H54 (cell line): ENCODE measurements at regions not wholly inside any gene's neighbourhood (a gene's known extent, or its start where the extent isn't known, plus 50 kb on each side); places are given as distances from the start of the nearest gene placed in this dataset.

ENCODE experiments used
- DNase-seq: peaks from one replicate; pipeline ENCODE4 v3.0.0; 2011; ENCODE audit warnings: low spot score, mixed read lengths; ENCODE audit not compliant: insufficient read length
- FAIRE-seq: peaks from 3 replicates; lab custom pipeline; 2011; peaks lifted over from hg19 to GRCh38; lab: Jason Lieb, UNC
- POLR2A ChIP-seq: IDR thresholded peaks from 2 replicates; pipeline ENCODE4 v1.6.1; 2011; ENCODE audit warnings: low read depth, mild to moderate bottlenecking, low read length

DNA sequence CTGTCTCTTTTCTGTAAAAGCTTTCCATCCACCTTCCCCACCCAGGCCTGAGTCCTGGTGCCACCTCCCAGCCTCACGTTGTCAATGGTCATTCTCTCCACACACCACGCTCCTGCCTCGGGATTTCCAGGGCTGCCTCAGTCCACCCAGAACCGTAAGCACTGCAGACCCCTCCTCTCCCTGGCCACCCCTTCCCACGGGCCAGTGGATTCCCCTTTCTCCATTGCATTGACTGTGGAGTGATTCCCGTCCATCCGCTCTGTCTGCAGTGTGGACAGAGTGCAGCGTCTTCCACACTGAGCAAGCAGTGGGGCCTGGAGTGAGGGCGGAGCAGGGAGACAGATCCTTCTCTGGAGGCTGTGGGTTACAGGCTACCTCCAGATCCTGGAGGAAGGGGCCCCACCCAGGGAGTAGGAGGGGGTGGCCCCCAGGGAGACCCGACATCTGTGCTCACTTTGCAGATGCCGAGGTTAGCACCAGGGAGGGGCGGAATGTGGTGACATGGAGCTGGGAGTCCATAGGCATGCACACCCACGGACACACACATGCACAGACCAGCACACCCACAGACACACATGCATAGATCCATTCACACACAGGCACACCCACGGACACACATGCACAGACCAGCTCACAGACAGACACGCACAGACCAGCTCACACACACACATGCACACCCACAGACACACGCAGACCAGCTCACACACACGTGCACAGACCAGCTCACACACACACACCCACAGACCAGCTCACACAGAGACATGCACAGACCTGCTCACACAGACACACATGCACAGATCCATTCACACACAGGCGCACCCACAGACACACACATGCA, 109.6 kb upstream of the B3GAT1 start:
- no peak for FAIRE-seq
- TF ChIP-seq POLR2A = no peak
- no peak for DNase-seq

DNA sequence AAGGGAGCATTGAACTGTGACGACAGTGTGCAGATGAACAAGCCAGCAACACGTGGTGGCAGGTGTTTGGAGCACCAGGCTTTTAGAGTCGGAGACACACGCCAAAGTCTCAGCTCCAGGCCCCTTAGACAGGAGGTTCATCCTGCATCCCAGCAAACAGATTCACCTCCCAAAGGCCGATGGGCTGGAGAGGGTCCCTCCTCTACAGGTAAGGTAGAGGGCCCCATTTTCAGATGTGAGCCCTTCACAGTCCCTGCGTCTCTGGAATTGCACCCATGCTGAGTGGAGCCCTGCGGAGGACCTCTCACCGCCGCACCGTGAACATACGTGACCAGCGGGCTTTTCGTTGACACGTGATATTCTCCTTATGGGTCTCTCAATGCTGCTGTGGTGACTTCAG, 109.0 kb upstream of the B3GAT1 start:
- DNase-seq (no peak), FAIRE-seq (no peak)

DNA sequence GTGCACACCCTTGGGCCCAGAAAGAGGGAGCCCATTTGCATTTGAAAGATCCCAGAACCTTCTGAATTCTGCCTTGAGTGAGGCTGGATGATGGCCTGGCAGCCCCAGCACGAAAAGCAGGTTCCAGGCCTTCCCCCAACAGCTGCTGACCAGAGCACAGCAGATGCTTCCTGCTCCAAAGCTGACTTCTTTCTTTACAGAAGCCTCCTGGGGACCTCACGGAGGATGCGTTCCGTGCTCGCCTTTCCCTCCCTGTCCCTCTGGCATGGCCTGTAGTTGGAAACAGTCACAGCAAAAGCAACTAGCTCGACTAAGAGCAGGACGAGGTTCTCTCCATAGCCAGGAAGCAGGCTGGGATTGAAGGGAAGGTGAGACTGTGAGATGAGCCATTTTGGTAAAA, 107.7 kb upstream of the B3GAT1 start:
- DNase-seq (no peak), FAIRE-seq (no peak)
- no peak for TF ChIP-seq POLR2A

More for the DNA sequence above, 109.0 kb upstream of the B3GAT1 start:
- TF ChIP-seq POLR2A = no peak

DNA sequence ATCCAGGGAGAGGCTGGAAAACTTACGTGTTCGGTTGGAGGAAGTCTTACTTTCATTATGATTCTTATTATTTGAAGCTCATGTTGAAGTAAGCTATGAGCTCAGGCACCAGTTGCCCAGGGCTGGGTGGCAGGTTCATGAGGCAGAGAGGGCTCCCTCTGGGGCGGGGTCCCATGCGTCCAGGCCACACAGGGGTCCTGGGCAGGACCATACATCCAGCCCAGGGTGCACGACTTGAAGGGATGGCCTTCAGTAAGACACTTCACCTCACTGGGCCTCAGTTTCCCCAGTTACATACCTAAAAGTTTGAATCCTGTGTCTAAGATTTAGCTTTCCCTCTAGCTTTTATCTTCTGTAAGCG, 107.3 kb upstream of the B3GAT1 start:
- no peak for TF ChIP-seq POLR2A
- FAIRE-seq (no peak), DNase-seq (no peak)

DNA sequence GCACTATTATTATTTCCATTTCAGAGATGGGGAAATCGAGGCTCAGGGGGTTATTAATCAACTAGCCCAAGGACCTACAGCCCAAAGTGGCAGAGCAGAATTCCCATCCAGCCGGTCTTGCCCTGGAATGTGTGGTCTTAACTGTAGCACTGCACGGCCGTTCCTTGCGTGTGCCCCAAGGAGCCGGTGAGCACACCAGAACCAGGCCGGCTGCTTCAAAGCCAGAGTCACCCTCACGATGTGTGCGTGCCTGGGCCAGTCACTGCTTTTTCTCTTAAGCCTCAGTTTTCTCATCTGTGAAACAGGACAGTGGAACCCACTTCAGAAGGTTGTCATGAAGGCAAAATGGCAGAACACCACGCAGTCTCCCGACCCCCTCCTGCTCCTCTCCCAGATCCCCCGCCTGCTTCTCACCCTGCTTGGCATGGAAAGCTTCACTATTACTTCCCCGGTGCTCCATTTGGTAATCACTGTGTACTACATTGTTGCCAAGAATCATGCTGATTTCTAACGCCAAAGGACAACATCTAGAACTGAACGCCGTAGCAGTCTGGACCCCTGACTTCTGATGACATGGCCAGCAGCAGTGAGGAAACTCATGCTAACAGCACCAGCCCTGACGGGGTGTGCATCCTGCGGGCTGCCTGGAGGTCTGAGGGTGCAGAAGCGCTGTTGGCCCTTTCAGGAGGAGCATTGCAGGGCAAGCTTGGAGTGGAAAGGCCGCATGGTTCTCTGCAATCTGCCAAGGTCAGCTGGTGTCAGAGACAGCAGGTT, 106.8 kb upstream of the B3GAT1 start:
- TF ChIP-seq POLR2A = no peak
- no peak for FAIRE-seq
- DNase-seq = no peak

DNA sequence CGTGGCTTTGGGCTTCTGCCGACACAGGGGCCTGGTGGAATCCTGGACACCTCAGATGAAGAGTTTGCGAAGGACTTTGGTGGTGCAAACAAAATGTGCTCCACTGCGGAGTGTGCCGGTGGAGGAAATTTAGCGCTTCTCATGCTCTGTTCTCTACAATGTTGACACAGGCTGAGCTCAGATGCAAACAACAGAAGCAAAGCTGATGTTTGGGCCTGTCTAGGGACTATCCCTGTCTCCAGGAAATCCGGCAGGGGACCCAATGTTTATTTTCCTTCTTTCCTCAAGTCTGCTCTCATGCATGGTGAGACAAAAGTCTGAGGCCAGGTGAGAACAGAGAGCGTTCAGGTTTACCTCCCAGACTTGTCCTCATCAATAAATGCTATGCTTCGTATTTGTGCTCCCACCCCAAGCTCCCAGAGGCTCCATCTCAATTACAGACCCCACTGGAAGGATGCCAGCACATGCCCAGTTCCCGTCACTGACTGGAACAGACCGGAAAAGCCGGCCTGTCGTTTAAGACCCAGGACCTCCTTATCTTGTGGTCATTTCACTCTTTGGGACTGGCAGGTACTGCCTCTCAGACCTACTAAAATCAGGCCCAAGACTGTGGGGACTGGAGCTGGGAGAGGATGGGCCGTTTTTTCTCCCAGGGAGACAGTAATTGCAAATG, 105.7 kb upstream of the B3GAT1 start:
- no peak for TF ChIP-seq POLR2A
- FAIRE-seq = no peak

DNA sequence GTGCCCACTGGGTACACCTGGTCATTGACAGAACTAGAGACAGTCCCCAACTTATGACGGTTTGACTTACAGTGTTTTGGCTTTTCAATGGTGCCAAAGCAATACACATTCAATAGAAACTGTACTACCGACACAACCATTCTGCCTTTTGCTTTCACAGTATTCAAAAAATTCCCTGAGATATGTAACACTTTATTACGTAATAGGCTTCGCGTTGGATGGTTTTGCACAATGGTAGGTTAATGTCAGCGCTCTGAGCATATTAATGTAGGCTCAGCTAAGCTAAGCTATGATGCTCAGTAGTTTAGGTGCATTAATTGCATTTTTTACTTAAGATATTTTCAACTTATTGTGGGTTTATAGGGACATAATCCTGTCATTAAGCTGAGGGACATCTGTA, 105.1 kb upstream of the B3GAT1 start:
- no peak for TF ChIP-seq POLR2A
- DNase-seq (no peak), FAIRE-seq (no peak)

More for the DNA sequence above, 105.7 kb upstream of the B3GAT1 start:
- no peak for DNase-seq

DNA sequence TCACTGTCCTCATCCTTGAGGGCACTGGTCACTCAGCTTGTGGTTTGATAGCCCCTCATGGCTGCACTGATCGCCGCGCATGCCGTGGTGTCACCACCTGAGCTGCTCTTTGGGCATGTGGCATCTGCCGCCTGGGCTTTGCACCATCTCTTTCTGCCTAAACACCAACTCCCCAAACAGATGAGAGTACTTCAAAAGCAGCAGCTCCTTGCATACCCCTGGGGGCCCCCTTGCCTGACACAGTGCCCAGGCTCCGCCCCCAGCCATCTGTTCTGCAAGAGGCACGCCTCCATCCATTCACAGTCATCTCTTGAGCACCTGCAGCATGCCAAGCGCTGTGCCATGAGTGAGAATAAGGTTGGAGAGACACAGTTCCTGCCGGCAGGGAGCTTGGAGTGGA, 104.5 kb upstream of the B3GAT1 start:
- TF ChIP-seq POLR2A = no peak
- FAIRE-seq (no peak), DNase-seq (no peak)

DNA sequence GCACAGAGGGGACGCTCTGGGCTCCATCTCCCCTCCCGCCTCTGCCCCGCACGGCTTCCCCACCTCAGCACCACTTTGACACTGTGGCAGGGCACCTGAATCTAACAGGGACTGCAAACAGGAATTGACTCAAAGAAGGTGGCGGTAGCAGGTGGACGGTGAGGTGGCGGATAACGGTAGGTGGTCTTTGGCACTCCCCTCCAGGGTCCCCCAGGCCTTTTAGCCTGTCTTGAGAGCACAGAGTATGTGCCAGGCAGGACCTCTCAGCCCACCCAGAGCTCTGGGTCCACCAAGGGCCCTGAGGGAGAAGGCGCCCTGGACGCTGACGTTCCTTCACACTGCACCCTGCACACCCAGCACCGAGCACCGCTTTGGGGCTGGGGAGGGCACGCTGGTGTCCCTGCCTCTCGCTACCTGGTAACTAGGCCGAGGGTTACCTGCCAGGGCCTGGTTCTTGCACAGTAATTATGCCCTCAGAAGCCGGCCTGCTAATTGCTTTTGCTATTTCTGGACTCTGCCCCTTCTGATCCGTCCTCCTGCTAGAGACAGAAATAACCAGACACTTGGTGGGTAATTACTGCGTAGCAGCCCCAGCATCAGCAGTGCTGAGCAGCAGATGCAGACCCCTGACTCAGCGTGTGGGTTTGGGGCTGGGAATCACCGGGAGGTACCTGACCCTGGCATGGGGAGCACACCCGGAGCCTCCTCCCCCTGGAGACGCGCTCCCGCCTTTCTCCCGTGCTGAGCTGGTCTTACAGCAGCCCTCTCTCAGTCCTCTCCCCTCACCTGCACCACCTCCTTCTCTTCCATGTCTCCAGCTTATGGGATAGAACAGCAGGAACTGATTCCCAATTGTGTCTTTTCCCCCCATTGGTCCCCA, 103.3 kb upstream of the B3GAT1 start:
- DNase-seq (no peak), FAIRE-seq (no peak)
- no peak for TF ChIP-seq POLR2A

DNA sequence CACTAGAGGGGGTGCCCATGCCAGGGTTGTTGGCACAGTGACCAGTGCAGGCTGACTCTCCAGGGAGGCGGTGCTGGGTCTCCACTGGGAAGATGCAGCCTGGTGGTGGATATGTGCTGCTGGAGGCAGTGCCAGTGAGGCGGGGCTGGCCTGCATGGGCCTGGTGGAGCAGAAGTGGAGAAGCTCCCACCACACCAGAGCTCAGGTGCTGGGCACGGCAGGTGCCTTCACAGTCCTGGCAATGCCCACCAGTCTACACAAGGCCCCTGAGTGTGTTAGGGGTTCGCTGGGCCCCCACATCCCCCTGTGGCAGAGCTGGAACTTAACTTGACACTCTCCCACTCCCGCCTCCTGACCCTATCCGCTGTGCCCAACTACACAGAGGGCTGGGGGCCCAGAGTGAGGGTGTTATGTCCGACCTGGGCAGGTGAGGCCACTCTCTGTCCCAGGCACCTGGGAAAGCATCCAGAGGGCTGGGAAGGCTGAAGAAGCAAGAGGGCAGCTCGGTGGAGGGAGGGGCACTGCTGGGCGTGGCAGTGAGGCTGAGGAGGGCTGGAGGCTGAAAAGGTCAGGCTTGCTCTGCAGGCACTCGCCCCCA, 102.4 kb upstream of the B3GAT1 start:
- no peak for FAIRE-seq
- no peak for DNase-seq
- TF ChIP-seq POLR2A = no peak

DNA sequence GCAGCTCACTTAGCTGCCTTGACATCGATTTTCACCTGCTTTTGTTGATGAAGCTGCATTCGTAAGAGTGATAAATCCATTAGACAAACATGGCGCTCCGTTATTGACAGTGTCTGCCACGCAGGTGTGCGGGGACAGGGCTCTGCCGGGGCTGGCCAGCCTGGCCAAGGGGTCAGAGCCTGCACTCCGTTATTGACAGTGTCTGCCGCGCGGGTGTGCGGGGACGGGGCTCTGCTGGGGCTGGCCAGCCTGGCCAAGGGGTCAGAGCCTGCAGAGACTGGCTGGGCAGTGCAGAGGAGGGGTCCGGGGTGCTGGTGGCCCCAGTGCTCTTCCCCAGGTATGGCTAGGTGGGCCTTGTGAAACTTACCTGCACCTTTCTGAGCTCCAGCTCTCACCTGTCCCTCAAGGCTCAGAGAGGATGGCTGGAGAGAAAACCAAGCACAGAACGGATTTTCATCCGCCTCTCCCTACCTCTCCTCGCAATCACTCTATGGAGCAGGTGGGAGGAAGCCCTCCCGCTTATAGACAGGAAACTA, 101.6 kb upstream of the B3GAT1 start:
- FAIRE-seq = no peak
- DNase-seq = no peak
- TF ChIP-seq POLR2A = no peak

DNA sequence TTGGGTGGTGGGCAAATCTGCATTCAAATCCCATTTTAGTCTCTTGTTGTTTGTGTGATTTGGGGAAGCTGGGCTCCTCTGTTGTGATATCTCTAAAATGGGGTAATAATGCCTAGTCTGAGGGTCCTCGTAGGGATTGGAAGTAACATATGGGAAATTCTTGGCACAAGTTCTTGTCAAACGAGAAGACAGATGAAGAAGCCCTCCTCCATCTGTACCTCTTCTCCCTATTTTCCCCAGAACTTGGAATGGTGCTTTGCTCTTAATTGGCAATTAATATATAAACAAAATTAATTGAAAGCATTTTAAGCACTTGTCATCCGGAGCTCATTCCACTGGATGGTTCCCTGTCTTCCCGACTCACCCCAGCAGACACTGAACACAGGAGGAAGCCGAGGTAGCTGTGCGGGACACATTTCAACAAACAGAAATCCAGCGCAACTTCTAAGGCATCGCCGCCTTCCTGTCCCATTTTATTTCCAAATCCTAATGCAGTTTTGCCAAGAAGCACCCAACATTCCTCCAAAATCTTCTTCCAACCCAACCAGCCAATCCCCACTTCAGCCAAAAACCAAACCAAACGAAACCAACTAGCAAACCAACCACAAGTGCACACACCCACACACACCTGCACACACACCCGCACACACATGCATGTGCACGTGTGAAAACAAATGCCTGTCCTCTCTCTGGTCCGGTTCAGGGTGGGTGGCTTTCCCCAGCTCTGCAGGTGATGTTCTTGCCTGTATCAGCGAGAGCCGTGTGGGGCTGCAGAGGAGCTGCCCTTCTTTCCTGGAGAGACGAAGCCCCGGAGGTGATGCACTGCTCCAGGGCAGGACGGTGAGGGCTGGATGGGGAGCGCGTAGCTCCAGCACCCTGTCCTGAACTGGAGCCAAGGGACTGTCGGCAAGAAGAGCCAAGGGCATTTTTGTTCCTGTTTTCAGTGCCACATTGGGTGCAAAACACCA, 100.8 kb upstream of the B3GAT1 start:
- no peak for TF ChIP-seq POLR2A
- no peak for FAIRE-seq
- DNase-seq = no peak
